ENCODE measurements at regions not wholly inside any gene's neighbourhood (a gene's known extent, or its start where the extent isn't known, plus 50 kb on each side); places are given as distances from the start of the nearest gene placed in this dataset.
A peak's percentile ranks its signal among the peaks of the same experiment; 100 is the strongest.

DNA sequence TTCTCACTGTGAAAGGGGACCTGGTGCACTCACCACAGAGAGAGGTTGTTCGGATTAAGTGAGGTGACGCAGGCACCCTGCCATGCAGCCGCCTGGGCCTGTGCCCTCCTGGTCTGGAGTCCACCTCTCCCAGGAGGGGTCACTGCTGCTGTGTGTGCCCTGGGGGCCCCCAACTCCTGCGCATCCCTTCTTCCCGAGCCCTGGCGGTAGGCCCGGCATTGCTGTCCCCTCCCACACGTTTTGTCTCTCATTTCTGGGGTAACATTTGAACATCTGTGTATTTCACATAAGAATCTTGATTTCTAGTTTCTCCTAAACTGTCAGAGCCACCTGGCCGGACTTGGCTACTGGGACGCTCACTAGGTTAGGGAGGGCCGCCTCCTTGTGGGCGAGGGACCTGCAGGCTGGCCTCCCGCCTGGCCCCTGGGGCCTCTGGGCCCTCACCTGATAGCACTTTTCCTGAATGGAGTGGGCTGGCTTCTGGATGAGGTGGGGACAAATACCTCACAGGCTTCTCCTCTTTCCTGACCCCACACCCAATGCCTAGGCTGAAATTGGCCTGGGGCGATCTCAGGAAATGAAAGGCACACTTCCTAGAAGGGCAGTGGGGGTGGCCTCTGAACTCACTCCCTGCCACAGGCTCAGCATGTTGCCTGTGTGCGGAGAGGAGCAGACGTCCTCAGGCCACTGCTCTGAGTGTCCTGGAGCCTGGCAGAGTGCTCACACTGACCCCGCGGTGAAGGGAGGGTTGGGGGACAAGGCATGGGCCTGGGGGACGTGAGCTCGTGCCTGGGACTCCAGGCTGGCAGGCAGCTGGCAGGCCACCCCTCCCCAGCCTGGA is 104.2 kb upstream of the PRR23E start:
- DNase-seq (ENCODE audit: low read depth): no peak
- TF ChIP-seq, protein P1, sequence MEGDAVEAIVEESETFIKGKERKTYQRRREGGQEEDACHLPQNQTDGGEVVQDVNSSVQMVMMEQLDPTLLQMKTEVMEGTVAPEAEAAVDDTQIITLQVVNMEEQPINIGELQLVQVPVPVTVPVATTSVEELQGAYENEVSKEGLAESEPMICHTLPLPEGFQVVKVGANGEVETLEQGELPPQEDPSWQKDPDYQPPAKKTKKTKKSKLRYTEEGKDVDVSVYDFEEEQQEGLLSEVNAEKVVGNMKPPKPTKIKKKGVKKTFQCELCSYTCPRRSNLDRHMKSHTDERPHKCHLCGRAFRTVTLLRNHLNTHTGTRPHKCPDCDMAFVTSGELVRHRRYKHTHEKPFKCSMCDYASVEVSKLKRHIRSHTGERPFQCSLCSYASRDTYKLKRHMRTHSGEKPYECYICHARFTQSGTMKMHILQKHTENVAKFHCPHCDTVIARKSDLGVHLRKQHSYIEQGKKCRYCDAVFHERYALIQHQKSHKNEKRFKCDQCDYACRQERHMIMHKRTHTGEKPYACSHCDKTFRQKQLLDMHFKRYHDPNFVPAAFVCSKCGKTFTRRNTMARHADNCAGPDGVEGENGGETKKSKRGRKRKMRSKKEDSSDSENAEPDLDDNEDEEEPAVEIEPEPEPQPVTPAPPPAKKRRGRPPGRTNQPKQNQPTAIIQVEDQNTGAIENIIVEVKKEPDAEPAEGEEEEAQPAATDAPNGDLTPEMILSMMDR (IDR thresholded peaks at IDR 0.05; ENCODE audit: insufficient read depth, low read length): no peak
- H3K4me3 ChIP-seq (ENCODE audit: low read depth, low read length): no peak overlapping the region

DNA sequence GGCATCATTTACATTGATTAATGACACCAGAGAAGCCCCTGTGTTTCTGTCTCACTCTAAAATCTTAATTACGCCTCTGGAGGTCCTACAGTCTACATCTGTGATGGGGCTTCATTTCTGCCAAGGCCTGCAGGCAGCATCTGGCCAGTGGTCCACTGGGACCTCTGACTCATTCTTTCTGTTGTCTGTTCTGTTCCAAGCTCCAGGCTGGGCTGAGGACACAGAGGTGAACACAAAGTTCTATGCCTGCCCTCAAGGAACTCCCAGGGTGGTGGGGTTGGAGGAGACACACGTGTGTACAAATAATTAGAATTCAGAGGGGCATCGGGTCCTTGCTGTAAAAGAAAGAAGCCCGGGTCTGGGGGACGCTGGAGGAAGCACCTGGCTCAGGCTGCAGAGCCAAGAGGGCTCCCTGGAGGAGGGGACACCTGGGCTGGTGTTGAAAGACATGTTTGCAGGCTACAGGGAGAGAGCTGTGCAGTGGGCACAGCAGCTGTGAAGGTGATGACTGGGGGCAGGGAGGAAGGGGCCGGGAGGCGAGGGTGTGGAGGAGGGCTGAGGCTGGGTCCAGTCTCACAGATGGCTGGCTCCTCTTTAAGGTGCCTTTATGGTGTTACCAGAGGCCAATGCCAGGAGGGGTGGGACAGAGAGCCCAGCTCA is 103.3 kb upstream of the PRR23E start:
- H3K4me3 ChIP-seq (ENCODE audit: low read depth, low read length): no peak overlapping the region
- TF ChIP-seq, protein P1 (IDR thresholded peaks at IDR 0.05; ENCODE audit: insufficient read depth, low read length): no peak
- peak; percentile 62 for DNase-seq (ENCODE audit: low read depth)

DNA sequence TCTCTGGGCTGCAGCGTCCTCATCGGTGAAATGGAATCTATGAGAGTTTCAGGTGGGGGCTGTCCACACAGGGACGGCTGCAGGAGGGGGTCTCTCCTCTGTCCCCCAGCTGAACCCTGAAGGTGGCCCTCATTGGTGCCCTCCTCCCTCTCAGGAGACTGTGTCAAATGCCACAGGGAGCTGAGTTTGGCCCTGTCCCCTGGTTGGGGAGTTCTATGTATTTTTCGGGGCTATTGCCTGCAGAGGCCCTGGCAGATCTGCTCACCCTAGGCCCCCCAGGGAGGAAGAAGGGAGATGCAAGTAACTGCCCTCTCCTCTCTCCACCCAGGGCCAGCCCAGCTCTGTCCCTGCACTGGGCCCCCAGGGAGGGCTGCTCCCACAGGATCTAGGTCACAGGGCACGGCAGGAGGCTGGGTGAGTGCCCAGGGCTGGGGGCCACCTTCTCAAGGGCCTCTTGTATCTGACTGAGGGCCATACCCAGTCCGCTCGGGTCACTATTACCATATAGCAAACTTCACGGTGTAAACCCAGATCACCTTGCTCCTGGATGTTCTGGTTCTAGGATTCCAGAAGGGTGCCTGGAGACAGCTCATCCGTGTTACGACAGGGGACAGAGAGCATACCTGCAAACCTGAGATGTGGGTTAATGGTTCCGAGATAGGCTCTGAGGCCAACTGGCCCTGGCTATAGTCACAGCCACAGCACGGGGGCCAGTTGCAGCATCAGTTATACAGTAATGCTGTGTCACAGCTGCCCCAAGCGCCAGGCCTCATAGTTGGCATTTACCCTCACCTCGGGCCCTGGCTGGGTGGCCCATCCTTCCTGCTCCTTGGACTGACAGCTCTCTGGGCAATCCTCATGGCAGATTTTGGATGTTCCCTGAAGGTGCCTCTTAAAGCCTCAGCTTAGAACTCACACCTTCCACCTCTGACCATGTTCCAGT is 102.4 kb upstream of the PRR23E start:
- TF ChIP-seq, protein P1 (IDR thresholded peaks at IDR 0.05; ENCODE audit: insufficient read depth, low read length): no peak
- DNase-seq (ENCODE audit: low read depth): no peak
- H3K4me3 ChIP-seq (ENCODE audit: low read depth, low read length): no peak overlapping the region

DNA sequence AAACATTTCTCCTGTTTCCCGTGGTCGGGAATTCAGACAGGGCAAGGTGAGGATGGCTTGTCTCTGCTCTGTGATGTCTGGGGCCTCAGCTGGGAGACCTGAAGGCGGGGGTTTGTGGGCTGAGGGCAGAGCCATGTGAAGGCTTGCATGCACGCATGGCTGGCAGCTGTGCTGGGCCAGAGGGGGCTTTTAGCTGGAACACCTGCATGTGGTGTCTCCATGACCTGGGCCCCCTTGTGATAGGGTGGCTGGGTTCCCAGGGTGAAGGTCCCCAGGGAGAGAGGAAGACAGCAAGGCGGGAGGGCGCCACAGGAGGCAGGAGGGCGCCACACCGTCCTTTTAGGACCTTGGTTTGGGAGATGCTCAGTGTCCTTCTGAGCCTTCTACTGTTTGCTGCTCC is 101.6 kb upstream of the PRR23E start:
- H3K4me3 ChIP-seq (ENCODE audit: low read depth, low read length): no peak overlapping the region
- no peak for DNase-seq (ENCODE audit: low read depth)
- TF ChIP-seq, protein P1 (IDR thresholded peaks at IDR 0.05; ENCODE audit: insufficient read depth, low read length): no peak

DNA sequence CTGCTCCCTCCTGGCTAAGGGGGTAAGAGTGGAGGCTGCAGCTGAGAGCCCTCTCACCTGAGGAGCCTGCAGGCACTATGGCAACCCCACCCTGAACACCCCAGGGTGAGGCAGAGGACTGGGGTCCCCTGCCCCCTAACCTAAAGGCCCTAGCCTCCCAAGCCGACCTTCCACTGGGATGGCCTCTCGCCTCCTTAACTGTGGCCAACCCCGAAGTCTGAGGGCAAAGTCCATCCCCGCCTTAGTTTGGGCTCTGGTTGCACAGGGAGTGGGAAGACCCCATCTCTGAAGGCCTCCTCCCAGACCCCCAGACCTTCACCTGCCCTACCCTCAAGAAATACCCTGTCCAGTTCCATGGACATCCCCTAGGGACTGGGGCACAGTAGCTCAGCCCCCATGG is 100.6 kb upstream of the PRR23E start:
- no peak for DNase-seq (ENCODE audit: low read depth)
- TF ChIP-seq, protein P1 (IDR thresholded peaks at IDR 0.05; ENCODE audit: insufficient read depth, low read length): no peak
- H3K4me3 ChIP-seq (ENCODE audit: low read depth, low read length): no peak overlapping the region

DNA sequence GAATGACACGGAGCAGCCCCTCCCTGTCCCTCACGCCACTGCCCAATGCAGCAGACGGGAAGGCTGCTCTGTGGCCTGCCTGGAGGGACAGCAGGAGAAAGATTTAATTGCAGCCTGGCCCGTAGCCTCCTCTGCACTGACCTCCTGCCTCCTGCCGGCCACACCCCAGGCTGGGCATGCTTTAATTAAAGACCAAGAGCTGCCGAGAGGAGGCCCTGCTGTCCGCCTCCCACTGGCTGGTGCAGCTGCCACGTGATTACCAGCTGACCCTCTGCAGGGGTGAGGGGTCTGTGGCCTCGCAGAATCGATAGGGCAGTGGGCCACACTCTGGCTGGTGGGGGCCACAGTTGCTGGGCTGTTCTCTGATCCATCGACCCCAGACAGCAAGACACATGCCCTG is 100.2 kb upstream of the PRR23E start:
- DNase-seq (ENCODE audit: low read depth): no peak
- H3K4me3 ChIP-seq (ENCODE audit: low read depth, low read length): no peak overlapping the region
- TF ChIP-seq, protein P1 (IDR thresholded peaks at IDR 0.05; ENCODE audit: insufficient read depth, low read length): no peak
